ENCODE measurements at regions not wholly inside any gene's neighbourhood (a gene's known extent, or its start where the extent isn't known, plus 50 kb on each side); places are given as distances from the start of the nearest gene placed in this dataset.

- Histone ChIP-seq H3K4me3 (no peak overlapping the region), H3K36me3 (no peaks in the 10 kb centered on the region), H3K9me3 (no peaks in the 10 kb centered on the region), H3K27me3 (replicated peaks; ENCODE audit: insufficient read depth) (no peaks in the 10 kb centered on the region), H3K4me1 (ENCODE audit: control insufficient read depth in 1 of 2, low read depth in 2 of 2) (no peaks in the 10 kb centered on the region), H3K27ac (no peak overlapping the region)
- DNase-seq (ENCODE audit: low spot score) (no peak), ATAC-seq (ENCODE audit: insufficient number of reproducible peaks, low FRiP score, low read depth) (no peak)
- TF ChIP-seq CTCF (IDR thresholded peaks at IDR 0.05), result no peak
These were observed 162.6 kb downstream of the PMAIP1 start for GRCh38 chr18:60062396-60062795.

GRCh38 chr18:60060578-60060977 is 160.8 kb downstream of the PMAIP1 start:
- no peak for TF ChIP-seq CTCF (IDR thresholded peaks at IDR 0.05)
- DNase-seq (ENCODE audit: low spot score), result no peak
- ATAC-seq (ENCODE audit: insufficient number of reproducible peaks, low FRiP score, low read depth), result no peak
- Histone ChIP-seq H3K4me3 (no peak overlapping the region), H3K4me1 (ENCODE audit: control insufficient read depth in 1 of 2, low read depth in 2 of 2) (no peaks in the 10 kb centered on the region), H3K9me3 (no peaks in the 10 kb centered on the region), H3K27ac (no peak overlapping the region), H3K27me3 (replicated peaks; ENCODE audit: insufficient read depth) (no peaks in the 10 kb centered on the region), H3K36me3 (no peaks in the 10 kb centered on the region)

DNA sequence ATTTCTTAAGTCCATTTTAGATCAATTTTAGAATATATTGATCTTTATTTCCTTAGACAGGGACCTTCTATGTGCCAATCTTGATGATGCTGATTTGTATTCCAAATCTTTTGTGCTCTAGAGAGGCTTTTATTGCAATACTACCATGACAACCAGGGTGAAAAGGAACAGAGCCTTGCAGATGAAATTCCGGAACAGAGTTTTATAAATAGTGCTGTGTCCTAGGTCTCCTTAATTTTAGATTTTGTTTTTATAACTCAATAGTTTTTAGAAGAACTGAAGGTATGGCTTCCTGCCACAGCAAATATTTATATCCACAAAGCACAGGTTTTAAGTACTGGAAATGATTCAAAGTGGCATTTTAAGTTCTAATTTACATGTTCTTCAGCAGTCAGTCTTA is 160.2 kb downstream of the PMAIP1 start:
- Histone ChIP-seq H3K4me3 (no peak overlapping the region), H3K27ac (no peak overlapping the region), H3K4me1 (ENCODE audit: control insufficient read depth in 1 of 2, low read depth in 2 of 2) (no peaks in the 10 kb centered on the region), H3K9me3 (no peaks in the 10 kb centered on the region), H3K27me3 (replicated peaks; ENCODE audit: insufficient read depth) (no peaks in the 10 kb centered on the region), H3K36me3 (no peaks in the 10 kb centered on the region)
- no peak for ATAC-seq (ENCODE audit: insufficient number of reproducible peaks, low FRiP score, low read depth)
- DNase-seq (ENCODE audit: low spot score), result no peak
- no peak for TF ChIP-seq CTCF (IDR thresholded peaks at IDR 0.05)

GRCh38 chr18:60059216-60059615 is 159.4 kb downstream of the PMAIP1 start:
- H3K27ac ChIP-seq, result no peak overlapping the region
- no peak for TF ChIP-seq CTCF (IDR thresholded peaks at IDR 0.05)
- DNase-seq (ENCODE audit: low spot score), result no peak

GRCh38 chr18:60053747-60054304 is 154.0 kb downstream of the PMAIP1 start:
- Histone ChIP-seq H3K4me3 (no peak overlapping the region), H3K9me3 (no peaks in the 10 kb centered on the region), H3K36me3 (no peaks in the 10 kb centered on the region), H3K27me3 (replicated peaks; ENCODE audit: insufficient read depth) (no peaks in the 10 kb centered on the region), H3K27ac (no peak overlapping the region), H3K4me1 (ENCODE audit: control insufficient read depth in 1 of 2, low read depth in 2 of 2) (no peaks in the 10 kb centered on the region)
- no peak for TF ChIP-seq CTCF (IDR thresholded peaks at IDR 0.05)
- DNase-seq (ENCODE audit: low spot score) (no peak), ATAC-seq (ENCODE audit: insufficient number of reproducible peaks, low FRiP score, low read depth) (no peak)

More at GRCh38 chr18:60059216-60059615, 159.4 kb downstream of the PMAIP1 start:
- Histone ChIP-seq H3K4me1 (ENCODE audit: control insufficient read depth in 1 of 2, low read depth in 2 of 2) (no peaks in the 10 kb centered on the region), H3K36me3 (no peaks in the 10 kb centered on the region), H3K4me3 (no peak overlapping the region), H3K27me3 (replicated peaks; ENCODE audit: insufficient read depth) (no peaks in the 10 kb centered on the region), H3K9me3 (no peaks in the 10 kb centered on the region)
- no peak for ATAC-seq (ENCODE audit: insufficient number of reproducible peaks, low FRiP score, low read depth)
